GM12875 (cell line): ENCODE measurements at regions not wholly inside any gene's neighbourhood (a gene's known extent, or its start where the extent isn't known, plus 50 kb on each side); places are given as distances from the start of the nearest gene placed in this dataset.

Experiments
- H3K4me3 ChIP-seq: one replicate; pipeline ENCODE4 v1.5.1; 2011; ENCODE audit warnings: low read depth, low read length, control low read depth
- TF ChIP-seq, protein P1 (sequence below): IDR thresholded peaks from 2 replicates; pipeline ENCODE4 v1.5.1; 2011; ENCODE audit warnings: low read depth, mild to moderate bottlenecking, control low read depth, inconsistent platforms, low read length, moderate library complexity, borderline replicate concordance; ENCODE audit not compliant: insufficient read depth

GRCh38 chr2:149894226-149894625 lies 306.7 kb upstream of the MMADHC start:
- TF ChIP-seq, protein P1, sequence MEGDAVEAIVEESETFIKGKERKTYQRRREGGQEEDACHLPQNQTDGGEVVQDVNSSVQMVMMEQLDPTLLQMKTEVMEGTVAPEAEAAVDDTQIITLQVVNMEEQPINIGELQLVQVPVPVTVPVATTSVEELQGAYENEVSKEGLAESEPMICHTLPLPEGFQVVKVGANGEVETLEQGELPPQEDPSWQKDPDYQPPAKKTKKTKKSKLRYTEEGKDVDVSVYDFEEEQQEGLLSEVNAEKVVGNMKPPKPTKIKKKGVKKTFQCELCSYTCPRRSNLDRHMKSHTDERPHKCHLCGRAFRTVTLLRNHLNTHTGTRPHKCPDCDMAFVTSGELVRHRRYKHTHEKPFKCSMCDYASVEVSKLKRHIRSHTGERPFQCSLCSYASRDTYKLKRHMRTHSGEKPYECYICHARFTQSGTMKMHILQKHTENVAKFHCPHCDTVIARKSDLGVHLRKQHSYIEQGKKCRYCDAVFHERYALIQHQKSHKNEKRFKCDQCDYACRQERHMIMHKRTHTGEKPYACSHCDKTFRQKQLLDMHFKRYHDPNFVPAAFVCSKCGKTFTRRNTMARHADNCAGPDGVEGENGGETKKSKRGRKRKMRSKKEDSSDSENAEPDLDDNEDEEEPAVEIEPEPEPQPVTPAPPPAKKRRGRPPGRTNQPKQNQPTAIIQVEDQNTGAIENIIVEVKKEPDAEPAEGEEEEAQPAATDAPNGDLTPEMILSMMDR: no peak

DNA sequence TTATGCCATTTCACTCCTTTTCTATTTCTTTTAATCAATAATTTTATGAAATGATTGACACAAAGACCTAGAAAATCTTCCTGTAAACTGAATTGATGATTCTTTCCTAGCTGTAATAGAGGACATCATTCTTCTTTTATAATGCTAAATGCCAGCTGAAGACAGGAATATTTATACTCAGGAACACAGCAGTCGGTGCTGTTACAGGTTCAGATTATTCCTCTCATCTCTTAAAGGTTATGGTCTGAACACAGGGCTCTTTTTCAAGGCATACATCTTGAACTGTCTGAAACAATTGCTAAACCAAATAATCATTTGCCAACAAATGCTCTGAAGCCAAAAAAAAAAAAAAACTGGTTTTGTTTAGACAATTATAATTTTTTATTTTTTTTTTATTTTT lies 305.0 kb upstream of the MMADHC start:
- TF ChIP-seq, protein P1: no peak
- H3K4me3 ChIP-seq: no peak overlapping the region

More at GRCh38 chr2:149894226-149894625, 306.7 kb upstream of the MMADHC start:
- H3K4me3 ChIP-seq: no peak overlapping the region

- TF ChIP-seq, protein P1: no peak
- H3K4me3 ChIP-seq: no peak overlapping the region
These were observed 298.4 kb upstream of the MMADHC start for GRCh38 chr2:149885946-149886345.

DNA sequence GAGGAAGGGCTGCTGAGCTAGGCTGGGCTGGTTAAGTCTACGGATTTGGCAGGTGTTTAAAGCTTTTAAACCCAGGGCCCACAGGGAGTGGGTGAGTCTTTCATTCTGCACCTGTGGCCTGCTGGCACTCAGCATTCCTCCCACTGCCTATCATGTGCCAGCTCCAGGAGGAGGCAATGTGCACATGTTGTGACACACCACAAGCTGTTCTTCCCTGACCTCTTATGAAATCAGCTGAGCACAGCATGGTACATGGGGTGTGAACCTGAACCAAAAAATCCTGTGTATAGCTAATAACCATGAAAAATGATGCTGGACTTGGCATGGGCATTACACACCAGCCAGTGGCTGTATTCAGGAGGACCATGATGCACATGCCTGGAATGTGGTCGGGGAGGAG lies 297.9 kb upstream of the MMADHC start:
- no peak overlapping the region for H3K4me3 ChIP-seq
- TF ChIP-seq, protein P1: no peak

DNA sequence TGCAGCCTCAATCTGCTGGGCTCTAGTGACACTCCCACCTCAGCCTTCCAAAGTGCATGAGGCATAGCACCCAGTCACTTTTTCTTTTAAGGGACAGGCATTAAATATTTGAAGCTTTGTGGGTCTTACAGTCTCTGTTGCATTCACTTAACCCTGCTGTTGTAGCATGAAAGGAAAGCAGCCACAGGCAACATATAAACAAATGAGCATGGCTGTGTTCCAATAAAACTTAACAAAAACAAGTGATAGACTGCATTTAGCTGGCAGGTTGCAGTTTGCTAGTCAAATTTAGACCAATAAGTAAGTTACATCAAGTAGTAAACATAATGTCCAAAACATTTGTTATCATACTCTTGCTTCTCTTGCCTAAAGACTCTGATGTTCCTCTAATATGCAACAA lies 297.3 kb upstream of the MMADHC start:
- TF ChIP-seq, protein P1: no peak
- no peak overlapping the region for H3K4me3 ChIP-seq

DNA sequence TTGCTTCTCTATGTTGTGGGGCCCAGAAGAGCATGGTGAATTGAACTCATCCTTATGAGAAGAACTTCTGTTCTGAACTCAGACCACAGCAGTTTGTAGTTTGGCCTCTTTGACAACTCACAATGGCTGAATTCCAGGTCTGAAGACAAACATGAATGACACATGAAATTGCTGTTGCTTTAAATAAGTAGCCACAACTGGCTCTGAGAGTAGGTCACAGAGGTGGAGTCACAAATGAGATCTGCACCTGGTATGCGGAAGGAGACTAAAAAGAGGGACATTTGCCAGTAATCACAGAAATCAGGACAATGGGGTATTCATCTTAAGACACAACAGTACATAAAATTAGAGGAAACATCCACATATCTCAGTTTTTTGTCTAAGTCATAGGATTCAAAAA lies 290.3 kb upstream of the MMADHC start:
- TF ChIP-seq, protein P1: no peak
- no peak overlapping the region for H3K4me3 ChIP-seq

DNA sequence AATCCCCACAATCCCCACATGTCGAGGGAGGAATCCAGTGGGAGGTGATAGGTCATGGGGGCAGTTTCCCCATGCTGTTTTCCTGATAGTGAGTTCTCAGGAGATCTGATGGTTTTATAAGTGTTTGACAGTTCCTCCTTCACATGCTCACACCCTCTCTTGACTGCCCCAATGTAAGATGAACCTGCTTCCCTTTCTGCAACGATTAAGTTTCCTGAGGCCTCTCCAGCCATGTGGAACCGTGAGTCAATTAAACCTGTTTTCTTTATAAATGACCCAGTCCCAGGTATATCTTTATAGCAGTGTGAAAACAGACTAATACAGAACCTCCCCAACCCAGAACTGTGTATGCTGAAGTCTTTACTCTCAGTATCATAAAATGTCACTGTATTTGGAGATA lies 289.5 kb upstream of the MMADHC start:
- TF ChIP-seq, protein P1: no peak
- no peak overlapping the region for H3K4me3 ChIP-seq
